NCI-H1436 treated with DMSO at 0.1 percent for 48 hours (cell line): ENCODE measurements at regions not wholly inside any gene's neighbourhood (a gene's known extent, or its start where the extent isn't known, plus 50 kb on each side); places are given as distances from the start of the nearest gene placed in this dataset.
A peak's percentile ranks its signal among the peaks of the same experiment; 100 is the strongest.

ENCODE experiments used
- DNase-seq: peaks from one replicate; lab custom pipeline; 2025; lab: John Stamatoyannopoulos, UW

GRCh38 chr4:43987331-43987944 is 461.2 kb downstream of the KCTD8 start:
- DNase-seq = no peak

- no peak for DNase-seq
Measured at GRCh38 chr4:43990551-43990950, 458.1 kb downstream of the KCTD8 start.

GRCh38 chr4:43990963-43991362 is 457.6 kb downstream of the KCTD8 start:
- no peak for DNase-seq

- no peak for DNase-seq
Measured at GRCh38 chr4:43992552-43992951, 456.1 kb downstream of the KCTD8 start.

- DNase-seq = no peak
Measured at GRCh38 chr4:43993196-43993902, 455.3 kb downstream of the KCTD8 start.

GRCh38 chr4:43999669-44000068 is 448.9 kb downstream of the KCTD8 start:
- DNase-seq = no peak

GRCh38 chr4:44002368-44002767 is 446.2 kb downstream of the KCTD8 start:
- no peak for DNase-seq

- DNase-seq = peak; percentile 12
Measured at GRCh38 chr4:44016570-44017421, 431.8 kb downstream of the KCTD8 start.

GRCh38 chr4:44017422-44017739 is 431.2 kb downstream of the KCTD8 start:
- DNase-seq = no peak

- no peak for DNase-seq
Measured at GRCh38 chr4:44019721-44020120, 428.9 kb downstream of the KCTD8 start.

- no peak for DNase-seq
Measured at GRCh38 chr4:44025376-44026020, 423.1 kb downstream of the KCTD8 start.

- no peak for DNase-seq
Measured at GRCh38 chr4:44038811-44039210, 409.8 kb downstream of the KCTD8 start.

- no peak for DNase-seq
Measured at GRCh38 chr4:44046491-44046890, 402.1 kb downstream of the KCTD8 start.

- no peak for DNase-seq
Measured at GRCh38 chr4:44056721-44057151, 391.9 kb downstream of the KCTD8 start.

GRCh38 chr4:44070843-44071242 is 377.8 kb downstream of the KCTD8 start:
- DNase-seq = no peak

- DNase-seq = no peak
Measured at GRCh38 chr4:44071959-44072955, 376.4 kb downstream of the KCTD8 start.

GRCh38 chr4:44086753-44087152 is 361.9 kb downstream of the KCTD8 start:
- DNase-seq = no peak

GRCh38 chr4:44093390-44093789 is 355.2 kb downstream of the KCTD8 start:
- DNase-seq = no peak

GRCh38 chr4:44098973-44099372 is 349.6 kb downstream of the KCTD8 start:
- DNase-seq = no peak

- DNase-seq = no peak
Measured at GRCh38 chr4:44100456-44100855, 348.2 kb downstream of the KCTD8 start.

- DNase-seq = no peak
Measured at GRCh38 chr4:44118971-44119680, 329.5 kb downstream of the KCTD8 start.
